HG03066 (cell line): ENCODE measurements at regions not wholly inside any gene's neighbourhood (a gene's known extent, or its start where the extent isn't known, plus 50 kb on each side); places are given as distances from the start of the nearest gene placed in this dataset.

ENCODE experiments used
- ATAC-seq: cut with Tn5 transposase; IDR thresholded peaks from one replicate; pipeline ENCODE4 v1.9.1; 2021; ENCODE audit warnings: low read depth; ENCODE audit not compliant: unreplicated experiment

GRCh38 chr10:131424836-131425491 lies 113.4 kb upstream of the TCERG1L start:
- ATAC-seq = no peak

DNA sequence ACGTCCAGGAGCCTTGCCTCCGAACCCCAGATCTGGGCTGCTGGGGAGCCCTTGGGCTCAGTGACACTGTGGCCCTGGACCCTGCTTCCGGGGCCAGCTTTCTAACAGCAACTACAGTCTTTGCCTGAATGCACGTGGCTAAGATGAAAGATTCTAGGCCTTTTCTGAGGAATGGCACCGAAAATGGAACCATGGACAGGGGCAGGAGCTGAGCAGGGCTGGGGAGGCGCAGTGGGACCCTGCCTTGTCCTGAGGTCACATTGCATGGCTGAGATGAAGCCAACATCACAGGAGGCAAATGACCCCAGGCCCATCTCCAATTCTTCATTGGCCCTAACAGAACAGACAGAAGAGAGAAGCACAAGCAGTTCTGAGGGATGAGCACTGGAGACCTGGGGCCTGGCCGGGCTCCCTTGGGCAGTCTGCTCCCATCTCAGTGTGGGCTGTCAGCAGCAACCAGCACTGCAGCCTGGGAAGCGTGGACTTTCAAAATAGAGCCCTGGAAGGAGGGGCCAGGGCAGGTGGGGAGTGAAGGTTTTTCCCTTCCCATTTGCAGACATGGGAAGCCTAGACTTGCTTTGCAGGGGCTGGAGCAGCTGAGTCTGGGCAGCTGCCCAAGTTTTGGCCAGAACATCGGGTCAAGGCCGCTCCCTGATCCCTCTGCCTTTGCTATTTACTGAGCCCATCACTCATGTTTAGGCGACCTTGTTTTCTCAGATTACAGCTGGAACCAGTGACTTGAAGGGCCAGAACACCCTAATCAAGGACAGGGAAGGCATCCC lies 114.4 kb upstream of the TCERG1L start:
- ATAC-seq = no peak

DNA sequence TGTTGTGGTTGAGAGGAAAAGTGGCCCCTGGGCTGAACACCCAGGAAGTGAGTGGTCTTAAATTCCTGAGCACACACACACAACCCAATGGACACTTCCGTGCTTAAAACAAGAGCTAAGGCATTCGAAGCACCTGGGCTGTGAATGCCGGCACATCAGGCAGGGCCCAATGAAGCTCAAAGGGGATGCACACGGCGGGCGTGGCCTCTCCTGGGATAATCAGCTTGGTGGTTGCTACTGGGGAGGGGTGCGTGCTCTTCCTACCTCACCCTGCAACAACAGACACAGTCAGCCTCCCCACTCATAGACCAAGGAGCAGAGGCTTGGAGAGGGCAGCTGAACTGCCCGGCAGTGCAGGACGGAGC lies 115.0 kb upstream of the TCERG1L start:
- no peak for ATAC-seq

GRCh38 chr10:131427281-131427680 lies 115.8 kb upstream of the TCERG1L start:
- no peak for ATAC-seq

GRCh38 chr10:131427901-131428300 lies 116.4 kb upstream of the TCERG1L start:
- no peak for ATAC-seq

- no peak for ATAC-seq
These were observed 117.6 kb upstream of the TCERG1L start for GRCh38 chr10:131429141-131429540.

DNA sequence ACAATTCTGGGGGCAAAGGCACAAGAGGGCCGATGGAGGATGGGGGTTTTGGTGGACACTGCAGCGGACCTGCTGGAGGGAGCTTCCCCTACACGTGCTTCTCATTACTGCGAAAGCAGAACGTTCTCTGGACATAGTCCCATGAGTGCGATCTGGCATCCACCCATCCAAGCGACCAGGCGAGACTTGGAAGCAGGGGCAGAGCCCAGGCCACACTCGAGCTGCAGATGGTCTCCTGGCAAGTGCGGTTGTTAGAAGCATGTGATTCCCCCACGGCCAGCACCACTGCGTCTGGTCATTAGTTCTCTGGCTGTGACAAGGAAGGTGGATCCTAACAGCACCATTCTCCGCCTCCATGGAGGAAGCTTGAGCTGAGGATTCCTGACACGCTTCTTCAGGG lies 118.4 kb upstream of the TCERG1L start:
- ATAC-seq = no peak

GRCh38 chr10:131430716-131431412 lies 119.3 kb upstream of the TCERG1L start:
- no peak for ATAC-seq

- no peak for ATAC-seq
These were observed 120.0 kb upstream of the TCERG1L start for GRCh38 chr10:131431533-131431932.

- no peak for ATAC-seq
These were observed 120.6 kb upstream of the TCERG1L start for GRCh38 chr10:131431978-131432690.

GRCh38 chr10:131433568-131433967 lies 122.0 kb upstream of the TCERG1L start:
- ATAC-seq = no peak

DNA sequence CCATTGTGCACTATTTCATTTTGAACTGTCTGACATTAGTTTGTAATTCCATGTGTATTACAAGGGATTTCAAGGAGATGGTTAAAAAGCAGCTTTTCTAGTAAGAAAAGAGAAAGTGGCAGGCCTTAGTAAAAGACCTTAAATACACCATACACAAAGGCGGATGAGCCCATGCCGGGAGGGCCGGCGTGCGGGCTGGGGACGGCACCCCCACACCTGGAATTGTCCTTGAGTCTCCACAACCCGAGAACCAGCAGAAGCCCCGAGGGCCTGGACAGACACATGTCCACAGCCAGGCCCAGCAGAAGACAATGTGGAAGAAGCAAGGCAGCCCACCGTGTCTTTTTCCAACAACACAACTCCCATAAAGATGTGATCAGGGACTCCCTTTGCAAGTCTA lies 123.7 kb upstream of the TCERG1L start:
- no peak for ATAC-seq

DNA sequence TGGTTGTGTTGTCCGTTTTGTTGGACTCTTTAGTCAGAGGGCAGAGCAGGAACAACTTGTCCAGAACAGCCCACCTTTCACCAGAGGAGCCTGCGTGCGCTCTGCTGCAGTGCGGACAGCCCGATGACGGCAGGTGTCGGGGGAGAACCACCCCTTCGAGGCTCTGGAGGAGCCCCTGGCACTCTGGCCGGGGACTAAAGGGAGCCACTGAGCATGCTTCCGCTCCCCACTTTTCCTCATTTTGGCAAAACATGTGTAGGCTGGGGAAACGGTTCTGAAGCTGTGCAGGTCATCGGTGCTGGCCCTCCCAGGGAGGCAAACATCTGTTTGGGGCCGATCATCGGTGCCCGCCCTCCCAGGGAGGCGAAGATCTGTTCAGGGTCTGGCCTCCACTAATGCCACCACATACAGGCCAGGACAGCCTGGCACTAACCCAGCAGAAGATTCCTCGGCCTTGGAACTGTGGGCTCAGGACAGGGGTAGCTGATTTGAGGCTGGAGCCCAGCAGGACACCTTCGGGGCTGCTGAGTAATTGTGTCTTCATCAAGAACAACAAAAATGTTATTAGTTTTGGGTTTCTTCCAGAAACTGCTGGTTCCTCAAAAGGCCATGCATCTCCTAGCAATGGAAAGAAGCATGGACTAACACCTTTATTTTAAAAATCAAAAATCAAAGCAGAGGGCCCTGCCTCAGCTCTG lies 124.4 kb upstream of the TCERG1L start:
- ATAC-seq = no peak

DNA sequence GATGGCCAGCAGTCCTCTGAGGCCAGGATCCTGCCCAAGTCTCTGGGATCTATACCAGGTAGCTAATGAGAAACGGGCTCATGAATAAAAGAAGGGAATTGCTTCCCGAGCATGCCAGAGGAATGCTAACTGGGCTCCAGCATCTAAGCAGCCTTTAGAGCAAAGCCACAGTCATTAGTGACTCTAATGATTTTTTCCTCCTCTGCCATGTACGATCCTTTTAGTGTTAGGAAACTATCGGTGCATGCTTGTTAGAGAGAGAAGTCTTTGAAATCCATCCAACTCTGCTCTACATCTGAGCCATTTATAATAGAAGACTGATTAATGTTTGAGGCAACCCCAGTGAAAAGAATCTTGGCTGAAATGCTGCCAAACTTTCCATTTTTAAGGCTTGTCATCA lies 124.9 kb upstream of the TCERG1L start:
- ATAC-seq = no peak

DNA sequence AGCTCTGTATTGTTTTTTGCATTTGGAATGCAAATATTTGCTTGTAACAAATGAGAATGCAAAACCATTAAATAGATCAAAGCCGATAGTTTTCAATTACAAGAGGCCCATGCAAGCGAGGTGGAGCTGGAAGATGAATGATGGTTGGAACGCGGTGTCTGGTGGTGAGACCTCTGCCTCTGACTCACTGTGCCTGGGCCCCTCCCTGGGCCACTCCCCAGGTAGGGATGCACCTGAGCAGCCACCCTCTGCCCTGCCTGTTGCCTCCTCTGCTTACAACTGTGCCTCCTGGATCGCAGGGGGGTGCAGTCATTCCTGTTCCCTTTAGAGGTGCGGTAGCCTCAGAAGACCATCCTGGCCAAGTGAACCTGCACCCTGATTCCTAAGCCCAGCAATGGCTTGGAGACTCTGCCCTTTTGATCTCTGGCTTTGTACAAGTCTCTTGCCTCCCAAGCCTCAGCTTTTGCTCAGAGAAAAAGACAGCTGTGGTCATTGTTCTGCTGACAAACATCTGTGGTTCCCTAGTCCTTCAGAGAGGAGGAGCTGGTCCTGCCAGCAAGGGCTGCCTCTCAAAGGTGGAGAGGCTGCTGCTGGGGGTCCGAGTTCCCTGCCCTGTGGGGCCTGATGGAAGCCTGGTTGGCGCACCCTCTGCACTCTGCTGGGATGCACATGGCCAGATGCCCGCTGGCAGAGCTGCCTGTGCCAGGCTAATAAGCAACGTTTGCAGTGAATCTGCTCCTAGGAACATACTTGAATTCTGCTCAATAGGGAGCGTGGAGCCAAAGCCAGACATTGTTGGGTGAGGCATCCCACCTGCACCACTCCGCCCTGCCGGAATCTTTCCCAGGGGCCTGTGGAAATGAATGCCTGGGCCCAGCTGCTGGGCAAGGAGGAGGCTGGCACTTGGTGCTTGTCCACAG lies 126.3 kb upstream of the TCERG1L start:
- no peak for ATAC-seq

DNA sequence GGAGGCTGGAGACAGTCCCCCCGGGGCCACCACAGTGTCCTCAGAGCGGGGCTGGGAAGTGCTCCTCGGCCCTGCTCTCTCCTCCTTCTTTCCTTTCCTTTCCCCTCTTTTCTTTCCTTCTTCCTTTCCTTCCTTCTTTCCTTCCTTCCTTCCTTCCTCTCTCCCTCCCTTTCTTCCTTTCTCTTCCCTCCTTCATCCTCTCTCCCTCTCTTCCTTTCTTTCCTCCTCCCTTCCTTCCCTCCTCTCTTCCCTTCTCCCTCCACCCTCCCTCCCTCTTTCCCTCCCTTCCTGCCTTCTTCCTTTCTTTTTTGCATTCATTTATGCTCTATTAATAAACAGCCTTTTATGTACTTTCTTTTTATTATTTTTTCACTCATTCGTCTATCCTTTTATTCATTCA lies 127.1 kb upstream of the TCERG1L start:
- ATAC-seq = no peak

GRCh38 chr10:131439705-131440104 lies 128.2 kb upstream of the TCERG1L start:
- ATAC-seq = no peak

- ATAC-seq = no peak
These were observed 129.2 kb upstream of the TCERG1L start for GRCh38 chr10:131440405-131441360.
